Loucy (cell line): ENCODE measurements at regions not wholly inside any gene's neighbourhood (a gene's known extent, or its start where the extent isn't known, plus 50 kb on each side); places are given as distances from the start of the nearest gene placed in this dataset.

Experiments used
- H2AFZ ChIP-seq: fragments of 200-600 bp; sonication (generic); 2 replicates; pipeline ENCODE4 v1.6.0; 2016; ENCODE audit warnings: antibody characterized with exemption, mild to moderate bottlenecking, low read length, moderate library complexity
- H3F3A ChIP-seq: fragments of 200-600 bp; 2 replicates; pipeline ENCODE4 v1.6.0; 2016; ENCODE audit warnings: antibody characterized with exemption, low read depth, mild to moderate bottlenecking
- H3K27me3 ChIP-seq: fragments of 200-600 bp; sonication (generic); 2 replicates; pipeline ENCODE4 v1.6.1; 2014; ENCODE audit warnings: low read length, mild to moderate bottlenecking; ENCODE audit not compliant: insufficient read depth, poor library complexity, severe bottlenecking
- H3K36me3 ChIP-seq: fragments of 200-600 bp; sonication (generic); 2 replicates; pipeline ENCODE4 v1.6.1; 2016; ENCODE audit warnings: low read length; ENCODE audit not compliant: insufficient read depth
- H3K4me1 ChIP-seq: fragments of 200-600 bp; sonication (generic); 2 replicates; pipeline ENCODE4 v1.5.1; 2014; ENCODE audit warnings: low read length, mild to moderate bottlenecking; ENCODE audit not compliant: insufficient read depth, poor library complexity, severe bottlenecking
- H3K4me2 ChIP-seq: fragments of 200-600 bp; sonication (generic); 2 replicates; pipeline ENCODE4 v1.6.0; 2014; ENCODE audit warnings: antibody characterized with exemption, low read length, low read depth, mild to moderate bottlenecking; ENCODE audit not compliant: poor library complexity, severe bottlenecking
- H3K4me3 ChIP-seq: fragments of 200-600 bp; sonication (generic); 2 replicates; pipeline ENCODE4 v1.5.1; 2014; ENCODE audit warnings: low read length, mild to moderate bottlenecking, mixed read lengths; ENCODE audit not compliant: poor library complexity, severe bottlenecking
- H3K79me2 ChIP-seq: fragments of 200-600 bp; sonication (generic); 2 replicates; pipeline ENCODE4 v1.6.1; 2014; ENCODE audit warnings: low read length; ENCODE audit not compliant: insufficient read depth
- H3K9ac ChIP-seq: fragments of 200-600 bp; sonication (generic); 2 replicates; pipeline ENCODE4 v1.6.0; 2014; ENCODE audit warnings: mild to moderate bottlenecking, low read depth, low read length, moderate library complexity; ENCODE audit not compliant: poor library complexity, severe bottlenecking
- H3K9me2 ChIP-seq: fragments of 200-600 bp; sonication (generic); replicated peaks from 2 replicates; pipeline ENCODE4 v1.6.1; 2016; ENCODE audit warnings: low read depth, low read length, mixed read lengths
- H3K9me3 ChIP-seq: fragments of 200-600 bp; sonication (generic); 2 replicates; pipeline ENCODE4 v1.6.1; 2014; ENCODE audit warnings: mild to moderate bottlenecking, antibody characterized with exemption, low read length, low read depth; ENCODE audit not compliant: insufficient read depth
- H4K20me1 ChIP-seq: fragments of 200-600 bp; sonication (generic); 2 replicates; pipeline ENCODE4 v1.6.0; 2014; ENCODE audit warnings: antibody characterized with exemption, low read length, mild to moderate bottlenecking; ENCODE audit not compliant: insufficient read depth, poor library complexity, severe bottlenecking
- CTCF ChIP-seq: fragments of 200-600 bp; sonication (generic); conservative IDR thresholded peaks from 2 replicates; pipeline ENCODE4 v1.5.1; 2014; ENCODE audit warnings: mild to moderate bottlenecking, antibody characterized with exemption, low read length
- EZH2phosphoT487 ChIP-seq: fragments of 200-600 bp; IDR thresholded peaks from 2 replicates; pipeline ENCODE4 v1.6.1; 2018; ENCODE audit warnings: antibody characterized with exemption, mild to moderate bottlenecking, moderate library complexity, borderline replicate concordance

GRCh38 chr4:148776941-148777340, 334.7 kb upstream of the NR3C2 start:
- Histone ChIP-seq H3K4me3 (no peak overlapping the region), H2AFZ (no peak overlapping the region), H4K20me1 (no peaks in the 10 kb centered on the region), H3K4me2 (no peak overlapping the region), H3F3A (no peaks in the 10 kb centered on the region), H3K79me2 (no peaks in the 10 kb centered on the region), H3K27me3 (no peaks in the 10 kb centered on the region), H3K36me3 (no peaks in the 10 kb centered on the region), H3K4me1 (no peaks in the 10 kb centered on the region), H3K9me3 (no peaks in the 10 kb centered on the region), H3K9me2 (0 out of 2 replicates have a peak, but pooled peaks cover 3% of the 10 kb centered on the region), H3K9ac (no peak overlapping the region)
- TF ChIP-seq CTCF (no peak), EZH2phosphoT487 (no peak)

- no peak overlapping the region for H3K4me3 ChIP-seq
- no peaks in the 10 kb centered on the region for H3K27me3 ChIP-seq
- no peak overlapping the region for H3K9ac ChIP-seq
- H3K4me1 ChIP-seq = no peaks in the 10 kb centered on the region
- TF ChIP-seq CTCF (no peak), EZH2phosphoT487 (no peak)
- H4K20me1 ChIP-seq = no peaks in the 10 kb centered on the region
- H3K4me2 ChIP-seq = no peak overlapping the region
- 0 out of 2 replicates have a peak, but pooled peaks cover 3% of the 10 kb centered on the region for H3K9me2 ChIP-seq
- no peaks in the 10 kb centered on the region for H3K79me2 ChIP-seq
- H2AFZ ChIP-seq = no peak overlapping the region
- no peaks in the 10 kb centered on the region for H3K9me3 ChIP-seq
- H3K36me3 ChIP-seq = no peaks in the 10 kb centered on the region
- H3F3A ChIP-seq = no peaks in the 10 kb centered on the region
Measured at GRCh38 chr4:148774134-148774533, 331.9 kb upstream of the NR3C2 start.

- no peak overlapping the region for H2AFZ ChIP-seq
- no peaks in the 10 kb centered on the region for H3K9me3 ChIP-seq
- no peaks in the 10 kb centered on the region for H3K4me1 ChIP-seq
- H3K27me3 ChIP-seq = no peaks in the 10 kb centered on the region
- no peaks in the 10 kb centered on the region for H4K20me1 ChIP-seq
- no peak overlapping the region for H3K9ac ChIP-seq
- no peaks in the 10 kb centered on the region for H3F3A ChIP-seq
- H3K36me3 ChIP-seq = no peaks in the 10 kb centered on the region
- no peak overlapping the region for H3K4me2 ChIP-seq
- H3K9me2 ChIP-seq = 0 out of 2 replicates have a peak, but pooled peaks cover 3% of the 10 kb centered on the region
- H3K4me3 ChIP-seq = no peak overlapping the region
- H3K79me2 ChIP-seq = no peaks in the 10 kb centered on the region
- TF ChIP-seq EZH2phosphoT487 = no peak
- TF ChIP-seq CTCF = no peak
Measured at GRCh38 chr4:148773313-148773712, 331.1 kb upstream of the NR3C2 start.
